RWPE1 (cell line): ENCODE measurements at regions not wholly inside any gene's neighbourhood (a gene's known extent, or its start where the extent isn't known, plus 50 kb on each side); places are given as distances from the start of the nearest gene placed in this dataset.

Source experiments
- CTCF ChIA-PET: fragments of 350-600 bp; sonication (Branson Sonifier 250); formaldehyde crosslinking; extraction: SDS; loops from one replicate; lab custom pipeline; 2021; lab: Yijun Ruan, JAX
- POLR2A ChIA-PET: fragments of 400-600 bp; formaldehyde crosslinking; extraction: SDS; loops from one replicate; lab custom pipeline; 2020; ENCODE audit warnings: antibody characterized with exemption; ENCODE audit not compliant: low non-redundant PET; lab: Yijun Ruan, JAX
- DNase-seq: peaks from one replicate; pipeline ENCODE4 v3.0.0; 2012; ENCODE audit warnings: low spot score
- H3K27ac ChIP-seq: fragments of 450-650 bp; 2 replicates; pipeline ENCODE4 v1.5.1; 2017
- TF ChIP-seq, protein P1 (sequence below): fragments of 450-650 bp; conservative IDR thresholded peaks from 2 replicates; pipeline ENCODE4 v1.5.1; 2017; ENCODE audit warnings: low read depth, mild to moderate bottlenecking

DNA sequence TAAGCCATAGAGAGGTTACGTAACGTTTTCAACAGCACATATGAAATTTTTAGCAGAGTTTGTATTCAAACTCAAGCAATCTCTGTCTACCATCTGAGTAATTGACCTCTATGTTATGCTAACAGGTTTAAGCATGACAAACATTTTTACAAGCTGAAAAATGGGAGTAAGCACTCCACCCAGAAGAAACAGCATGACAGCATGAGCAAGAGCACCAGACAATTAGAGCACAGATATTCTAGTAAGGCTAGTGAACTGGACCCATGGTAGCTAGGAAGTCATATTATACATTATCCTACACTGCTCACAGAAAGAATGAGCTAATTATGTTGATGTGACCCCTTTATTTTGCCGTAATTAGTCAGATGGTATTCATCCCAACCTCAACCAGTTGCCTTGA is 200.5 kb downstream of the PABPC4L start:
- no peak for DNase-seq
- POLR2A ChIA-PET: no interaction called here
- TF ChIP-seq, protein P1, sequence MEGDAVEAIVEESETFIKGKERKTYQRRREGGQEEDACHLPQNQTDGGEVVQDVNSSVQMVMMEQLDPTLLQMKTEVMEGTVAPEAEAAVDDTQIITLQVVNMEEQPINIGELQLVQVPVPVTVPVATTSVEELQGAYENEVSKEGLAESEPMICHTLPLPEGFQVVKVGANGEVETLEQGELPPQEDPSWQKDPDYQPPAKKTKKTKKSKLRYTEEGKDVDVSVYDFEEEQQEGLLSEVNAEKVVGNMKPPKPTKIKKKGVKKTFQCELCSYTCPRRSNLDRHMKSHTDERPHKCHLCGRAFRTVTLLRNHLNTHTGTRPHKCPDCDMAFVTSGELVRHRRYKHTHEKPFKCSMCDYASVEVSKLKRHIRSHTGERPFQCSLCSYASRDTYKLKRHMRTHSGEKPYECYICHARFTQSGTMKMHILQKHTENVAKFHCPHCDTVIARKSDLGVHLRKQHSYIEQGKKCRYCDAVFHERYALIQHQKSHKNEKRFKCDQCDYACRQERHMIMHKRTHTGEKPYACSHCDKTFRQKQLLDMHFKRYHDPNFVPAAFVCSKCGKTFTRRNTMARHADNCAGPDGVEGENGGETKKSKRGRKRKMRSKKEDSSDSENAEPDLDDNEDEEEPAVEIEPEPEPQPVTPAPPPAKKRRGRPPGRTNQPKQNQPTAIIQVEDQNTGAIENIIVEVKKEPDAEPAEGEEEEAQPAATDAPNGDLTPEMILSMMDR: no peak
- no peak overlapping the region for H3K27ac ChIP-seq
- CTCF ChIA-PET: no interaction called here

DNA sequence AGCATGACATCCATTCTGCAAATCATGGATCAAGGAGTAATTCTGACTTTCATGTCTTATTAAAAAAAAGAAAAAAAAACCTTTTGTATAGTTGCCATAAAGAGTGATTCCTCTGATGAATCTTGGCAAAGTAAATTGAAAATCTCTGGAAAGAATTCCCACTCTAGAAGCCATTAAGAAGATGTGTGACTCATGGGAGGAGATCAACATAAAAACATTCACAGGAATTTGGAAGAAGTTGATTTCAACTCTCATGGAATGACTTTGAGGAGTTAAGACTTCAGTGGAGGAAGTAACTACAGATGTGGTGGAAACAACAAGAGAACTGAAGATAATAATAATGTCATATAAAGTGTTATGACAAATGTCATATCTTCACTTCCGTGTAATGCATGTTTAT is 204.2 kb downstream of the PABPC4L start:
- no peak overlapping the region for H3K27ac ChIP-seq
- TF ChIP-seq, protein P1: no peak
- CTCF ChIA-PET: interaction anchor here (0.7 kb wide), 1 partner anchor 36 kb away, joined by 3 read pairs; no protein-coding TSS in a partner anchor
- no peak for DNase-seq
- POLR2A ChIA-PET: no interaction called here

DNA sequence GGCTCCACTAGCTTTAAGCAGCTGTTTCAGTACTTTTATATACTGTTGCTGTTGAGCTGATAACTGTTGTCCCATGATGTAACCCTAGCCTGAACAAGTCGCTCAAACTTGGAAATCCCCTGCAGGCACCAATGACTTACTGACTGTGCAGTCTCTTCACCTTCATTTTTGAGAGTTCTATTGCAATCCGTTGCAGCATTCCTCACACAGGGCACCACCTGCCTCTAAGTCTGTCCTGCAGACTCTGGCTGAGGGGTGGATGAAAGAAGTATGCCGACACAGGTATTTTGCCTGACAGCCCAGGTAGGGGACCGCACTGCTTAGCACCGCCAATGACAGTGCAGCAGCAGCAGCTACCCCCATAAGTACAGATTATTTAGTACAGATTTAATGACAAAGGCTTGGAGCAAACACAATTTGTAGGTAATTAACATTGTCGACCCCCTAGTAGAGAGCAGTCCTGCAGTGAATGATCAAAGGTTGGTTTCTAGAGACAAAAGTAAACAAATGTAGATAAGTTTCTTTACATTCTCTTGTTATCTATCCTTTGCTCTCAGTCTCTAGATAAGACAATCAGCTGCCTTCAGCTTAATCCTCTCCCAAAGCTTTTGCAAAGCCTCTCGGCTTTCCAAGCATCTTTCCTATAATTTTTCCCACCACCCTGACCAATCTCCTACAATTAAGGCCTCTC is 205.0 kb downstream of the PABPC4L start:
- no peak for DNase-seq
- no peak overlapping the region for H3K27ac ChIP-seq
- ChIA-PET POLR2A (no interaction called here), CTCF (no interaction called here)
- TF ChIP-seq, protein P1: no peak

DNA sequence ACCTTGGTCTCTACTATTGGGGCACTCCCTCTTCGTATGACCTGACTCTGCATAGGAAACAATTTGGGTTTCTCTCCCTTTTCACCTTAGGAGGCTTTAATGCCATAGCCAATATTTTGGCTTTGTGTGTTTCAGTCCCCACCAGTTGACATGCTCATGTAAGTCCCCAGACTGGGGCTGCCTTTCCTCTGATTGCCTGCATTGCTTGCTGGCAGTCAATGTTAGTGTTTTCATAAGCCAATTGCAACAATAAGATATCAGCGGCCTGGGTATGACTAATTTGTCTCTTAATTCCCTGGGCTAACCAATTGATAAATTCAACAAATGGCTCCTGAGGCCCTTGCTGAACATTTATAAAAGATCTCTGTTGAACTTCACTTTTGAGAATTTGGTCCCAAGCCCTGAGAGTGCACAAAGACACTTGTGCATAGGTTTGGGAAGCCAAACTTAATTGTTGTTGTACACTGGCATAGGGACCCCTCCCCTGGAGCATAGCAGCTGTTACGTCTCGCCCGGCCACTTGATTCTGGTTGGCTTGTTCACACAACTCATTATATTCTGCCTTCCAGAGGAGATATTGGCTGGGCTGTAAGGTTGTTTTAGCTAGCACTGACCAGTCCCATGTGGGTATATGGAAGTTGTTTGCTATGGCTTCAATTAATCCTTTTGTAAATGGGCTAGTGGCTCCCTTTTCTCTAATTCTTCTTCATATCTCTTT is 206.2 kb downstream of the PABPC4L start:
- no peak overlapping the region for H3K27ac ChIP-seq
- no peak for DNase-seq
- ChIA-PET POLR2A (no interaction called here), CTCF (no interaction called here)
- TF ChIP-seq, protein P1: no peak

DNA sequence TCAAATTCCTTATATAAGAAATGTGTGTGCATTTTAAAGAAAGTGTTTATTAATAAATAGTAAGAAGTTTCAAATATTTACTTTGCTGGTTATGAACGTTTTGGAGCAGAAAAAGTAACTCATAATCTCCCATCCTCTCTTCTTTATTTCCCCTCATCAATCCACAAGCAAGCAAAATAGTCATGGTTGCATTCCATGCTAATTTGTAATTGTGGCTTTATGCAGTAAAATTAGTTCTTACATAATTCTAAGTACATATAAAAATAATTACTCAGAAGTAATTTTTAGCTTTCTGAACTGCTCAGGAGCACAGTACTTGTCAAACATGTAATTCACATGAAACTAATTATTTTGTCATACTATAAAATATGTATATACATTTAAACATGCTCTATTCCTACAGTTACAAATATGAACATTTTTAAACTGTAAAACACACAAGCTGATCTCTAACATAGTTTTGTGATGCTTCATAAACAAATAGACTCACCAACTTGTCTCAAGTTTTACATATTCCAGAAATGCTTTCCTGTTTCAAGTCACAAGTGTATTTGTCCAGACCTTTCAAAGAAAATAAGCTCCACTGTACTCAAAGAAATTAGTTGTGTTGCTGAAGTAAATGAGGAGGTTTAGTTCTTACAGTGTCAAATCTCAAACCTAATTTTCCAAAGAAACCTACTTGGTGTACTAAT is 218.9 kb downstream of the PABPC4L start:
- no peak overlapping the region for H3K27ac ChIP-seq
- TF ChIP-seq, protein P1: no peak
- DNase-seq: no peak
- CTCF ChIA-PET: no interaction called here
- POLR2A ChIA-PET: no interaction called here

DNA sequence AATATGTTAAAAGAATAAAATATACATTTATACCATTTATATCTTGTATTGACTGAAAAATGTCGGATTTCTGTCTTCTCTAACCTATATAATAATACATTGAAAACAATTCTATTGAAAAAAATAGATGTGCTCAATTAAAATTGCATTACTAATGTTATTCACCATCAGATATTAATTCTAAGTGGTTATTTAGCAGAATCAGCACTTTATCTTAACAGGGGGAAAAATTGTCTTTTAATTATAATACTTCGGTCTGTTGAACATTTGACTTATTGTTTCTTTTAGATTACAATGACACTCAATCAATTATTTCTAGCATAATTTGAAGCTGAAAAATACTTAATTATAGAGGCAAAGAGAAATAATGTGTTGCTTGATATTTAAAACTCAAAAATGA is 220.3 kb downstream of the PABPC4L start:
- ChIA-PET POLR2A (no interaction called here), CTCF (no interaction called here)
- DNase-seq: no peak
- TF ChIP-seq, protein P1: no peak
- H3K27ac ChIP-seq: no peak overlapping the region
